ENCODE measurements at regions not wholly inside any gene's neighbourhood (a gene's known extent, or its start where the extent isn't known, plus 50 kb on each side); places are given as distances from the start of the nearest gene placed in this dataset.

- FAIRE-seq (no peak), DNase-seq (ENCODE audit: low spot score in 2 of 2) (no peak)
Observed at GRCh38 chr2:78411303-78411702, 614.2 kb upstream of the REG3G start.

GRCh38 chr2:78416625-78417300 lies 608.7 kb upstream of the REG3G start:
- no peak for DNase-seq (ENCODE audit: low spot score in 2 of 2)
- no peak for FAIRE-seq

- DNase-seq (ENCODE audit: low spot score in 2 of 2): no peak
Observed at GRCh38 chr2:78417355-78417754, 608.1 kb upstream of the REG3G start.

GRCh38 chr2:78418021-78418420 lies 607.5 kb upstream of the REG3G start:
- DNase-seq (ENCODE audit: low spot score in 2 of 2) (no peak), FAIRE-seq (no peak)

More at GRCh38 chr2:78417355-78417754, 608.1 kb upstream of the REG3G start:
- FAIRE-seq: no peak

GRCh38 chr2:78420132-78420531 lies 605.4 kb upstream of the REG3G start:
- no peak for DNase-seq (ENCODE audit: low spot score in 2 of 2)
- FAIRE-seq: no peak

GRCh38 chr2:78423631-78424030 lies 601.9 kb upstream of the REG3G start:
- FAIRE-seq (no peak), DNase-seq (ENCODE audit: low spot score in 2 of 2) (no peak)

GRCh38 chr2:78427170-78427569 lies 598.3 kb upstream of the REG3G start:
- DNase-seq (ENCODE audit: low spot score in 2 of 2) (no peak), FAIRE-seq (no peak)

- DNase-seq (ENCODE audit: low spot score in 2 of 2) (no peak), FAIRE-seq (no peak)
Observed at GRCh38 chr2:78431241-78431640, 594.3 kb upstream of the REG3G start.

GRCh38 chr2:78439122-78439521 lies 586.4 kb upstream of the REG3G start:
- no peak for DNase-seq (ENCODE audit: low spot score in 2 of 2)
- FAIRE-seq: no peak

- FAIRE-seq: no peak
- no peak for DNase-seq (ENCODE audit: low spot score in 2 of 2)
Observed at GRCh38 chr2:78455586-78455985, 569.9 kb upstream of the REG3G start.

GRCh38 chr2:78457269-78457668 lies 568.2 kb upstream of the REG3G start:
- no peak for DNase-seq (ENCODE audit: low spot score in 2 of 2)
- FAIRE-seq: no peak

- FAIRE-seq: no peak
- no peak for DNase-seq (ENCODE audit: low spot score in 2 of 2)
Observed at GRCh38 chr2:78465707-78466106, 559.8 kb upstream of the REG3G start.

- no peak for FAIRE-seq
- no peak for DNase-seq (ENCODE audit: low spot score in 2 of 2)
Observed at GRCh38 chr2:78476619-78477229, 548.8 kb upstream of the REG3G start.

- DNase-seq (ENCODE audit: low spot score in 2 of 2): no peak
- FAIRE-seq: no peak
Observed at GRCh38 chr2:78486565-78486964, 538.9 kb upstream of the REG3G start.

GRCh38 chr2:78498125-78498524 lies 527.4 kb upstream of the REG3G start:
- FAIRE-seq (no peak), DNase-seq (ENCODE audit: low spot score in 2 of 2) (no peak)

- FAIRE-seq: no peak
- no peak for DNase-seq (ENCODE audit: low spot score in 2 of 2)
Observed at GRCh38 chr2:78506301-78506700, 519.2 kb upstream of the REG3G start.

- no peak for FAIRE-seq
- DNase-seq (ENCODE audit: low spot score in 2 of 2): no peak
Observed at GRCh38 chr2:78521938-78522337, 503.6 kb upstream of the REG3G start.

GRCh38 chr2:78532762-78533379 lies 492.6 kb upstream of the REG3G start:
- DNase-seq (ENCODE audit: low spot score in 2 of 2) (no peak), FAIRE-seq (no peak)

- FAIRE-seq: no peak
- DNase-seq (ENCODE audit: low spot score in 2 of 2): no peak
Observed at GRCh38 chr2:78535395-78535794, 490.1 kb upstream of the REG3G start.

GRCh38 chr2:78538322-78538721 lies 487.2 kb upstream of the REG3G start:
- DNase-seq (ENCODE audit: low spot score in 2 of 2): no peak
- FAIRE-seq: no peak

GRCh38 chr2:78540255-78540654 lies 485.2 kb upstream of the REG3G start:
- DNase-seq (ENCODE audit: low spot score in 2 of 2) (no peak), FAIRE-seq (no peak)

GRCh38 chr2:78541088-78541450 lies 484.4 kb upstream of the REG3G start:
- no peak for FAIRE-seq
- no peak for DNase-seq (ENCODE audit: low spot score in 2 of 2)
